ENCODE measurements at regions not wholly inside any gene's neighbourhood (a gene's known extent, or its start where the extent isn't known, plus 50 kb on each side); places are given as distances from the start of the nearest gene placed in this dataset.

DNA sequence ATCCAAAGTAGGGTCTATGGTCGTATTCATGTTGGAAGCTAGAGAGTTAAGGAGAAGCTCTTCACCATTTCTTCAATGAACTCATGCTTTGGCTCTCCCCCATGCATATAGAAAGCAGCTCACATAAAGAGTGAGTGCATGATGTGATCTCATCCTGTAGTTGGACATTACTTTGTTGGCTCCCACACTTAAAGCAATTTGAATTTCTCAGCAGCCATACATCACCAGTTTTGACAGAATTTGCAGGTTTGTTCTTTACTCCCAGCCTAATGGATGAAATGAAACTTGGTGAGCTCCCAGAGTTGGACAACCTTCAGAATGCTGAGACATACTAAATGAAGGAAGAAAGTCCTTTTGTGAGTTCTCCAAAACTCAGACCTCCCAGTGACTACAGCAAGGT is 613.5 kb downstream of the IQCM start:
- no peak for DNase-seq
- WGBS (ENCODE audit: low lambda C conversion rate), result 11% methylated on average over 1 of the region's 1 CpG
- no peak overlapping the region for H3K27ac ChIP-seq (ENCODE audit: low read depth in 2 of 2, low read length in 1 of 2)
- no peak overlapping the region for H3K4me3 ChIP-seq (ENCODE audit: low read depth in 2 of 2, low read length in 1 of 2)
- no peaks in the 10 kb centered on the region for H4K20me1 ChIP-seq (ENCODE audit: insufficient read depth)
- POLR2A ChIA-PET, result no interaction called here
- no peaks in the 10 kb centered on the region for H3K36me3 ChIP-seq (replicated peaks in 1 of 2; ENCODE audit: control insufficient read depth in 1 of 2, insufficient read depth in 2 of 2, low read length in 1 of 2)
- no peaks in the 10 kb centered on the region for H3K27me3 ChIP-seq (ENCODE audit: insufficient read depth)
- no peaks in the 10 kb centered on the region for H3K79me2 ChIP-seq (ENCODE audit: insufficient read depth)
- H3K9me3 ChIP-seq, result no peaks in the 10 kb centered on the region
- no peak for TF ChIP-seq MEF2A (IDR thresholded peaks at IDR 0.05; ENCODE audit: borderline replicate concordance, low read depth)
- CTCF ChIA-PET, result no interaction called here
- H3K9ac ChIP-seq, result no peak overlapping the region
- no peak overlapping the region for H2AFZ ChIP-seq (ENCODE audit: low read depth)
- no peaks in the 10 kb centered on the region for H3F3A ChIP-seq (replicated peaks; ENCODE audit: insufficient read depth)
- H3K4me1 ChIP-seq (ENCODE audit: control insufficient read depth in 1 of 2, insufficient read depth in 2 of 2, low read depth in 1 of 2, low read length in 1 of 2), result peaks cover 0 to 3% of the 10 kb centered on the region in 2 experiments; a peak in 3 of 4 replicates
- H3K4me2 ChIP-seq, result no peak overlapping the region
- H3K9me2 ChIP-seq, result no peaks in the 10 kb centered on the region

DNA sequence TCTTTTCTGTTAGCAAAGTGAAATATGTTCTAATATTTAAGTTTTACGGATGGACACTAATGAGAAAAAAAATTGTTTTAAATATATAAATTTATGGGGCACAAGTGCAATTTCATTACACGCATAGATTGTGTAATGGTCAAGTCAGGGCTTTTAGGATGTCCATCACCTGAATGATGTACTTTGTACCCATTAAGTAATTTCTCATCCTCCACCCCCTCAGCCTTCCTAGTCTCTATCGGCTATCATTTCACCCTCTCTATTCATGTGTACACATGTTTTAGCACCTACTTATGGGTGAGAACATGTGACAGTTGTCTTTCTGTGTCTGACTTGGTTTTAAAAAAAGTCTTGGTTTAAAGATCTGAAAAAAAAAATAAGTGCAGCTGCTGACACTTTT is 616.0 kb downstream of the IQCM start:
- CTCF ChIA-PET, result no interaction called here
- no peaks in the 10 kb centered on the region for H3K9me3 ChIP-seq
- no peak overlapping the region for H3K4me2 ChIP-seq
- H3K79me2 ChIP-seq (ENCODE audit: insufficient read depth), result no peaks in the 10 kb centered on the region
- no peak for DNase-seq
- H3K9me2 ChIP-seq, result no peaks in the 10 kb centered on the region
- no peak overlapping the region for H3K27ac ChIP-seq (ENCODE audit: low read depth in 2 of 2, low read length in 1 of 2)
- H3K4me3 ChIP-seq (ENCODE audit: low read depth in 2 of 2, low read length in 1 of 2), result no peak overlapping the region
- TF ChIP-seq FOXJ3 (CRISPR knock-in tag; IDR thresholded peaks at IDR 0.05) (no peak), NFIC (IDR thresholded peaks at IDR 0.05; ENCODE audit: borderline replicate concordance) (no peak), SMC3 (IDR thresholded peaks at IDR 0.05; ENCODE audit: low read depth, low read length) (no peak), FOXM1 (IDR thresholded peaks at IDR 0.05; ENCODE audit: low read depth) (no peak), EZH2phosphoT487 (IDR thresholded peaks at IDR 0.05; ENCODE audit: borderline replicate concordance, low read depth) (no peak), POLR2AphosphoS5 (IDR thresholded peaks at IDR 0.05; ENCODE audit: low read depth, low read length) (no peak), JUND (IDR thresholded peaks at IDR 0.05) (no peak), CHD2 (IDR thresholded peaks at IDR 0.05; ENCODE audit: low read length, partially characterized antibody) (no peak), TAF1 (IDR thresholded peaks at IDR 0.05; ENCODE audit: borderline replicate concordance, low read depth, low read length) (no peak)
- TF ChIP-seq, protein P1, sequence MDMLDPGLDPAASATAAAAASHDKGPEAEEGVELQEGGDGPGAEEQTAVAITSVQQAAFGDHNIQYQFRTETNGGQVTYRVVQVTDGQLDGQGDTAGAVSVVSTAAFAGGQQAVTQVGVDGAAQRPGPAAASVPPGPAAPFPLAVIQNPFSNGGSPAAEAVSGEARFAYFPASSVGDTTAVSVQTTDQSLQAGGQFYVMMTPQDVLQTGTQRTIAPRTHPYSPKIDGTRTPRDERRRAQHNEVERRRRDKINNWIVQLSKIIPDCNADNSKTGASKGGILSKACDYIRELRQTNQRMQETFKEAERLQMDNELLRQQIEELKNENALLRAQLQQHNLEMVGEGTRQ (IDR thresholded peaks at IDR 0.05; ENCODE audit: borderline replicate concordance, low read depth, low read length), result no peak
- TF ChIP-seq, protein P2, sequence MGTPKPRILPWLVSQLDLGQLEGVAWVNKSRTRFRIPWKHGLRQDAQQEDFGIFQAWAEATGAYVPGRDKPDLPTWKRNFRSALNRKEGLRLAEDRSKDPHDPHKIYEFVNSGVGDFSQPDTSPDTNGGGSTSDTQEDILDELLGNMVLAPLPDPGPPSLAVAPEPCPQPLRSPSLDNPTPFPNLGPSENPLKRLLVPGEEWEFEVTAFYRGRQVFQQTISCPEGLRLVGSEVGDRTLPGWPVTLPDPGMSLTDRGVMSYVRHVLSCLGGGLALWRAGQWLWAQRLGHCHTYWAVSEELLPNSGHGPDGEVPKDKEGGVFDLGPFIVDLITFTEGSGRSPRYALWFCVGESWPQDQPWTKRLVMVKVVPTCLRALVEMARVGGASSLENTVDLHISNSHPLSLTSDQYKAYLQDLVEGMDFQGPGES (IDR thresholded peaks at IDR 0.05; ENCODE audit: low read depth, low read length), result no peak
- TF ChIP-seq, protein P3, sequence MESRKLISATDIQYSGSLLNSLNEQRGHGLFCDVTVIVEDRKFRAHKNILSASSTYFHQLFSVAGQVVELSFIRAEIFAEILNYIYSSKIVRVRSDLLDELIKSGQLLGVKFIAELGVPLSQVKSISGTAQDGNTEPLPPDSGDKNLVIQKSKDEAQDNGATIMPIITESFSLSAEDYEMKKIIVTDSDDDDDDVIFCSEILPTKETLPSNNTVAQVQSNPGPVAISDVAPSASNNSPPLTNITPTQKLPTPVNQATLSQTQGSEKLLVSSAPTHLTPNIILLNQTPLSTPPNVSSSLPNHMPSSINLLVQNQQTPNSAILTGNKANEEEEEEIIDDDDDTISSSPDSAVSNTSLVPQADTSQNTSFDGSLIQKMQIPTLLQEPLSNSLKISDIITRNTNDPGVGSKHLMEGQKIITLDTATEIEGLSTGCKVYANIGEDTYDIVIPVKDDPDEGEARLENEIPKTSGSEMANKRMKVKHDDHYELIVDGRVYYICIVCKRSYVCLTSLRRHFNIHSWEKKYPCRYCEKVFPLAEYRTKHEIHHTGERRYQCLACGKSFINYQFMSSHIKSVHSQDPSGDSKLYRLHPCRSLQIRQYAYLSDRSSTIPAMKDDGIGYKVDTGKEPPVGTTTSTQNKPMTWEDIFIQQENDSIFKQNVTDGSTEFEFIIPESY (IDR thresholded peaks at IDR 0.05; ENCODE audit: borderline replicate concordance, low read depth), result no peak
- TF ChIP-seq, protein P4, sequence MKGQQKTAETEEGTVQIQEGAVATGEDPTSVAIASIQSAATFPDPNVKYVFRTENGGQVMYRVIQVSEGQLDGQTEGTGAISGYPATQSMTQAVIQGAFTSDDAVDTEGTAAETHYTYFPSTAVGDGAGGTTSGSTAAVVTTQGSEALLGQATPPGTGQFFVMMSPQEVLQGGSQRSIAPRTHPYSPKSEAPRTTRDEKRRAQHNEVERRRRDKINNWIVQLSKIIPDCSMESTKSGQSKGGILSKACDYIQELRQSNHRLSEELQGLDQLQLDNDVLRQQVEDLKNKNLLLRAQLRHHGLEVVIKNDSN (IDR thresholded peaks at IDR 0.05; ENCODE audit: borderline replicate concordance, low read depth), result no peak
- TF ChIP-seq, protein P5, sequence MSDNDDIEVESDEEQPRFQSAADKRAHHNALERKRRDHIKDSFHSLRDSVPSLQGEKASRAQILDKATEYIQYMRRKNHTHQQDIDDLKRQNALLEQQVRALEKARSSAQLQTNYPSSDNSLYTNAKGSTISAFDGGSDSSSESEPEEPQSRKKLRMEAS (IDR thresholded peaks at IDR 0.05; ENCODE audit: low read depth), result no peak
- no peaks in the 10 kb centered on the region for H3F3A ChIP-seq (replicated peaks; ENCODE audit: insufficient read depth)
- H3K36me3 ChIP-seq (replicated peaks in 1 of 2; ENCODE audit: control insufficient read depth in 1 of 2, insufficient read depth in 2 of 2, low read length in 1 of 2), result no peaks in the 10 kb centered on the region
- peaks cover 0 to 3% of the 10 kb centered on the region in 2 experiments; a peak in 3 of 4 replicates for H3K4me1 ChIP-seq (ENCODE audit: control insufficient read depth in 1 of 2, insufficient read depth in 2 of 2, low read depth in 1 of 2, low read length in 1 of 2)
- no peaks in the 10 kb centered on the region for H4K20me1 ChIP-seq (ENCODE audit: insufficient read depth)
- H3K27me3 ChIP-seq (ENCODE audit: insufficient read depth), result no peaks in the 10 kb centered on the region
- no peak overlapping the region for H3K9ac ChIP-seq
- H2AFZ ChIP-seq (ENCODE audit: low read depth), result no peak overlapping the region
- POLR2A ChIA-PET, result no interaction called here
- WGBS (ENCODE audit: low lambda C conversion rate), result 27% methylated on average over 3 of the region's 3 CpGs

Data from SK-N-SH (cell line).